NCI-H748 (cell line): ENCODE measurements at regions not wholly inside any gene's neighbourhood (a gene's known extent, or its start where the extent isn't known, plus 50 kb on each side); places are given as distances from the start of the nearest gene placed in this dataset.

Experiments
- DNase-seq: peaks from one replicate; lab custom pipeline; 2025; ENCODE audit not compliant: unreplicated experiment; lab: John Stamatoyannopoulos, UW

DNA sequence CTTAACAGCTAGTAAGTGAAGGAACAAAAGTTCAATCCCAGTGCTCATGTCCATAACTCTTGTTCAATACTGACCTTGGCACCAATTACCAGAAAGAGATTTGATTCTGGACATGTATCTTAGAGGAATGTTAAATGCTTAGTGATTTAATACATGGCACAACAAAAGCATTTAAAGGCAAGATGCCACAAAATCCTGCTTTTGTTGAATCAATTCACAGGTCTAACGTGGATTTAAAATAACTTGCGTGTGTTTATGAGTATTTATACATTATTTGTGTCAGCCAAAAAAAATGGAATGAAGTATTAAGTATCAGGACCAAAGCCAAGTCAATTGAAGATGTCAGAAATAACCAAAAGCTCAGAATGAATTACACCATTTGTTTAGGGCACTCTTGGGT, 85.4 kb upstream of the GIMD1 start:
- no peak for DNase-seq

GRCh38 chr4:106451091-106451490, 82.5 kb upstream of the GIMD1 start:
- DNase-seq: no peak

- no peak for DNase-seq
Observed at GRCh38 chr4:106450249-106450648, 81.7 kb upstream of the GIMD1 start.

- DNase-seq: no peak
Observed at GRCh38 chr4:106444557-106444956, 76.0 kb upstream of the GIMD1 start.

- DNase-seq: no peak
Observed at GRCh38 chr4:106430797-106431196, 62.2 kb upstream of the GIMD1 start.

GRCh38 chr4:106429885-106430284, 61.3 kb upstream of the GIMD1 start:
- no peak for DNase-seq

- DNase-seq: no peak
Observed at GRCh38 chr4:106426069-106426468, 57.5 kb upstream of the GIMD1 start.

DNA sequence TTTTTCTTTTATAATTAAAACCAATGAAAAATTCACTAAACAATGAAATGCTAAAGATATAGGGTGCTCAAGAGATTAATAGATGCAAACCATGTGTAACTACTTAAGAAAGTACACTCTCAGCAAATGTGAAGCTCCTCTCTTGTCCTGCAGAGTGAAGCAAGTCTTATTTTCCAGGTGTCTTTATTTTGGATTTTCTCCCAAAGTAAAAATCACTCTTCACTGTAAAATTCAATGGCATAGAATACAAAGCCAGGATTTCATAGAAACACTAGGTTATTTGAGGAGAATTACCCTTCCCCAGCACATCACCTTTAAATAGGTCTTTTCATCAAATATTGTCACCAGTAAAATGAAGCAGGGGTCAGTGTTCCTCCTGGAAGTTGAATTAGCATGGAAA, 57.0 kb upstream of the GIMD1 start:
- no peak for DNase-seq

- DNase-seq: no peak
Observed at GRCh38 chr4:106424426-106424825, 55.8 kb upstream of the GIMD1 start.

GRCh38 chr4:106423791-106424190, 55.2 kb upstream of the GIMD1 start:
- DNase-seq: no peak

GRCh38 chr4:106422766-106423165, 54.2 kb upstream of the GIMD1 start:
- DNase-seq: no peak

- no peak for DNase-seq
Observed at GRCh38 chr4:106421441-106422296, 53.1 kb upstream of the GIMD1 start.

DNA sequence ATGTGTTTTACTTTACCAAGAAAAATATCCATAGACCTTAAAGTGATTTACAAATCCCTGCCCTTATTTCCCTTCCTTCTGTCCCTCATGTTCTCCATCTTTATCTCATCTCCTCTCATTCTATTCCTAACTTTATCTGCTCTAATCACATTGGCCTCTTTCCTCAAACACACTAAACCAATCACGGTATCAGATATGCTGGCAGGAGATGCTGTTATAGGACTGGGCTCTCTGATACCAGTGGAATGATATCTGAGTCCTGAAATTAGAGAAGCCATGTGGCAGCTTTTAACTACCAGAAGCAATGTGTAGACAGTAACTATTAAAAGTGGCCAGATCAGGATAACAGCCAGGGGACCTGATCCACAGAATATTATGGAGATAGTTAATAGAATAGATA, 49.9 kb upstream of the GIMD1 start:
- no peak for DNase-seq
